H1 (cell line): ENCODE measurements at regions not wholly inside any gene's neighbourhood (a gene's known extent, or its start where the extent isn't known, plus 50 kb on each side); places are given as distances from the start of the nearest gene placed in this dataset.

Source experiments
- CTCF ChIA-PET: fragments of 300-600 bp; sonication (Branson Sonifier 250); formaldehyde crosslinking; loops from one replicate; lab custom pipeline; 2021; ENCODE audit not compliant: partially characterized antibody; lab: Charles Lee
- POLR2A ChIA-PET: fragments of 300-600 bp; sonication (Branson Sonifier 250); formaldehyde crosslinking; loops from one replicate; lab custom pipeline; 2021; ENCODE audit warnings: inconsistent platforms; ENCODE audit not compliant: partially characterized antibody; lab: Charles Lee
- DNase-seq, 2 experiments: peaks; one replicate each; pipeline versions ENCODE4 v3.0.0 to v3.0.0-alpha.2; 2010 to 2022; ENCODE audit warnings: low spot score in 2 of 2, low read depth in 1 of 2, mixed read lengths in 1 of 2
- FAIRE-seq: peaks from 2 replicates; lab custom pipeline; 2011; peaks lifted over from hg19 to GRCh38; lab: Jason Lieb, UNC
- H2AFZ ChIP-seq: 2 replicates; pipeline ENCODE4 v1.8.1; 2012; ENCODE audit warnings: low read length, inconsistent platforms
- H2AK5ac ChIP-seq: 2 replicates; pipeline ENCODE4 v1.6.1; 2013; ENCODE audit warnings: low read depth, low read length
- H2BK120ac ChIP-seq: replicated peaks from 2 replicates; pipeline ENCODE3; 2013; ENCODE audit warnings: low read depth, low read length, inconsistent platforms
- H2BK12ac ChIP-seq: 2 replicates; pipeline ENCODE4 v1.6.1; 2013; ENCODE audit warnings: low read depth, low read length
- H2BK15ac ChIP-seq: 2 replicates; pipeline ENCODE4 v1.6.1; 2013; ENCODE audit warnings: low read length
- H2BK20ac ChIP-seq: 2 replicates; pipeline ENCODE4 v1.6.1; 2013; ENCODE audit warnings: low read length
- H2BK5ac ChIP-seq: 2 replicates; pipeline ENCODE4 v1.6.1; 2013; ENCODE audit warnings: low read depth, low read length
- H3K14ac ChIP-seq: 2 replicates; pipeline ENCODE4 v1.6.1; 2013; ENCODE audit warnings: inconsistent platforms; ENCODE audit not compliant: insufficient read length
- H3K18ac ChIP-seq: 2 replicates; pipeline ENCODE4 v1.6.1; 2013; ENCODE audit warnings: low read length; ENCODE audit errors: extremely low read depth
- H3K23ac ChIP-seq: 2 replicates; pipeline ENCODE4 v1.6.1; 2013; ENCODE audit warnings: inconsistent platforms; ENCODE audit not compliant: insufficient read length
- H3K23me2 ChIP-seq: 2 replicates; pipeline ENCODE4 v1.6.1; 2013; ENCODE audit warnings: low read depth, low read length
- H3K27ac ChIP-seq: 2 replicates; pipeline ENCODE4 v1.6.1; 2011; ENCODE audit warnings: low read depth, low read length, inconsistent platforms
- H3K27me3 ChIP-seq, 4 experiments: replicated peaks in 1 of 4; 1 replicate in 1 of 4; 2 replicates in 3 of 4; pipeline versions ENCODE4 v1.6.1 to v1.8.1; 2011 to 2013; ENCODE audit warnings: low read length in 3 of 4, mild to moderate bottlenecking in 3 of 4, inconsistent platforms in 2 of 4, mixed read lengths in 2 of 4, moderate library complexity in 1 of 4; ENCODE audit not compliant: control insufficient read depth in 3 of 4, insufficient read depth in 3 of 4; ENCODE audit errors: extremely low read depth in 1 of 4
- H3K36me3 ChIP-seq, 4 experiments: 2 replicates each; pipeline versions ENCODE4 v1.6.1 to v1.8.1; 2011 to 2013; ENCODE audit warnings: mild to moderate bottlenecking in 4 of 4, low read length in 3 of 4, moderate library complexity in 2 of 4, control low read depth in 1 of 4, inconsistent platforms in 1 of 4; ENCODE audit not compliant: insufficient read depth in 4 of 4, control insufficient read depth in 2 of 4
- H3K4ac ChIP-seq: replicated peaks from 2 replicates; pipeline ENCODE3; 2013; ENCODE audit warnings: low read length, low read depth, mixed read lengths, inconsistent platforms; ENCODE audit not compliant: insufficient read length
- H3K4me1 ChIP-seq, 4 experiments: replicated peaks in 1 of 4; 1 replicate in 1 of 4; 2 replicates in 3 of 4; pipeline versions ENCODE4 v1.6.1 to v1.8.1; 2011 to 2013; ENCODE audit warnings: low read length in 3 of 4, inconsistent platforms in 2 of 4, mixed read lengths in 1 of 4; ENCODE audit not compliant: insufficient read depth in 4 of 4, control insufficient read depth in 3 of 4
- H3K4me2 ChIP-seq, 2 experiments: 2 replicates each; pipeline versions ENCODE4 v1.6.1 to v1.8.1; 2011 to 2013; ENCODE audit warnings: low read depth in 2 of 2, low read length in 2 of 2, control low read depth in 1 of 2, inconsistent platforms in 1 of 2, mild to moderate bottlenecking in 1 of 2; ENCODE audit not compliant: insufficient read depth in 1 of 2
- H3K4me3 ChIP-seq, 4 experiments: fragments of 200-600, 300-600 bp in 1 of 4; sonication (generic), shearing (Covaris generic), sonication (Bioruptor Twin) in 1 of 4; 2 replicates each; pipeline versions ENCODE4 v1.5.1 to v1.8.1; 2011 to 2016; ENCODE audit warnings: low read length in 4 of 4, low read depth in 3 of 4, control low read depth in 2 of 4, inconsistent platforms in 2 of 4, mild to moderate bottlenecking in 2 of 4, mixed read lengths in 1 of 4, moderate library complexity in 1 of 4; ENCODE audit not compliant: insufficient read depth in 2 of 4; ENCODE audit errors: extremely low read depth in 1 of 4
- H3K56ac ChIP-seq: replicated peaks from 2 replicates; pipeline ENCODE3; 2013; ENCODE audit warnings: low read depth, mild to moderate bottlenecking, mixed read lengths, low read length, inconsistent platforms; ENCODE audit not compliant: insufficient read length
- H3K79me1 ChIP-seq: 2 replicates; pipeline ENCODE4 v1.6.1; 2013; ENCODE audit warnings: low read depth, low read length, control low read depth
- H3K79me2 ChIP-seq, 2 experiments: 2 replicates each; pipeline versions ENCODE4 v1.6.1 to v1.8.1; 2012 to 2013; ENCODE audit warnings: low read length in 2 of 2, mild to moderate bottlenecking in 2 of 2, inconsistent platforms in 1 of 2; ENCODE audit not compliant: insufficient read depth in 2 of 2, control insufficient read depth in 1 of 2
- H3K9ac ChIP-seq, 4 experiments: replicated peaks in 1 of 4; 1 replicate in 1 of 4; 2 replicates in 3 of 4; pipeline versions ENCODE4 v1.6.1 to v1.8.1; 2011 to 2013; ENCODE audit warnings: low read depth in 3 of 4, low read length in 3 of 4, control low read depth in 2 of 4, mild to moderate bottlenecking in 2 of 4, moderate library complexity in 2 of 4, inconsistent platforms in 1 of 4; ENCODE audit errors: extremely low read depth in 1 of 4
- H3K9me3 ChIP-seq, 2 experiments: 2 replicates each; pipeline versions ENCODE4 v1.6.1 to v1.8.1; 2012 to 2013; ENCODE audit warnings: mild to moderate bottlenecking in 2 of 2, moderate library complexity in 2 of 2, control low read depth in 1 of 2, inconsistent platforms in 1 of 2, low read depth in 1 of 2, low read length in 1 of 2, mixed read lengths in 1 of 2; ENCODE audit not compliant: insufficient read depth in 2 of 2
- H4K20me1 ChIP-seq, 2 experiments: replicated peaks in 1 of 2; 2 replicates each; pipeline versions ENCODE3 to v1.8.1; 2011 to 2013; ENCODE audit warnings: inconsistent platforms in 2 of 2, low read length in 2 of 2, mild to moderate bottlenecking in 1 of 2; ENCODE audit not compliant: insufficient read depth in 2 of 2, control insufficient read depth in 1 of 2
- H4K5ac ChIP-seq: 2 replicates; pipeline ENCODE4 v1.6.1; 2013; ENCODE audit warnings: low read length, low read depth, mixed read lengths, inconsistent platforms; ENCODE audit not compliant: insufficient read length
- H4K8ac ChIP-seq: 2 replicates; pipeline ENCODE4 v1.8.0; 2013; ENCODE audit warnings: mild to moderate bottlenecking, moderate library complexity, low read length, inconsistent platforms; ENCODE audit not compliant: insufficient read depth; ENCODE audit errors: extremely low read depth
- H4K91ac ChIP-seq: replicated peaks from 2 replicates; pipeline ENCODE3; 2013; ENCODE audit warnings: low read length, mixed read lengths, inconsistent platforms; ENCODE audit not compliant: insufficient read length
- ATF2 ChIP-seq: IDR thresholded peaks from 2 replicates; pipeline ENCODE4 v1.6.1; 2012; ENCODE audit warnings: low read length, inconsistent platforms
- CBX5 ChIP-seq: fragments of 300-800, 300-1000 bp; sonication (generic); IDR thresholded peaks from 2 replicates; pipeline ENCODE4 v1.7.1; 2016; ENCODE audit warnings: antibody characterized with exemption, low read length, low read depth
- EZH2 ChIP-seq: fragments of 200-600 bp; sonication (generic); IDR thresholded peaks from 2 replicates; pipeline ENCODE4 v1.7.1; 2012; ENCODE audit warnings: low read depth, mild to moderate bottlenecking, moderate library complexity, low read length, inconsistent platforms; ENCODE audit not compliant: severe bottlenecking
- POU5F1 ChIP-seq: IDR thresholded peaks from 2 replicates; pipeline ENCODE4 v1.6.1; 2011; ENCODE audit warnings: low read depth, mild to moderate bottlenecking, low read length, moderate library complexity
- RNF2 ChIP-seq: fragments of 200-900, 300-1000 bp; sonication (generic); IDR thresholded peaks from 2 replicates; pipeline ENCODE4 v1.7.1; 2016; ENCODE audit warnings: borderline replicate concordance, low read depth, mild to moderate bottlenecking, antibody characterized with exemption, low read length; ENCODE audit not compliant: poor library complexity, severe bottlenecking; ENCODE audit errors: missing control alignments
- SRF ChIP-seq: IDR thresholded peaks from 2 replicates; pipeline ENCODE4 v1.6.1; 2011; ENCODE audit warnings: mild to moderate bottlenecking, low read depth, low read length, moderate library complexity
- TAF1 ChIP-seq: IDR thresholded peaks from 2 replicates; pipeline ENCODE4 v1.6.1; 2011; ENCODE audit warnings: mild to moderate bottlenecking, low read depth, low read length
- TAF7 ChIP-seq: optimal IDR thresholded peaks from 2 replicates; pipeline ENCODE3; 2011; ENCODE audit warnings: low read depth, mild to moderate bottlenecking, inconsistent platforms, low read length, moderate library complexity, borderline replicate concordance
- WGBS, 2 experiments: shearing (Covaris generic) in 1 of 2; methylation state at CpG; one replicate each; pipeline versions ENCODE4 v1.1.6 to v1.1.7; 2013 to 2015; ENCODE audit warnings: low lambda C conversion rate in 2 of 2, mixed read lengths in 2 of 2, inconsistent platforms in 1 of 2, low coverage in 1 of 2, missing lambda C conversion rate in 1 of 2; ENCODE audit not compliant: insufficient replicate concordance in 2 of 2, insufficient coverage in 1 of 2, insufficient read length in 1 of 2; ENCODE audit errors: extremely low coverage in 1 of 2, missing lambda C conversion rate in 1 of 2; 5-methylcytosine and 5-hydroxymethylcytosine counted together

- H3K23ac ChIP-seq, result no peak overlapping the region
- H2AK5ac ChIP-seq, result no peak overlapping the region
- no peak overlapping the region for H2BK20ac ChIP-seq
- H4K20me1 ChIP-seq, result no peaks in the 10 kb centered on the region
- no peak for DNase-seq
- 89% methylated on average over 4 of the region's 4 CpGs; no CpG with 5 or more reads in 1 of the 2 experiments for WGBS, 2 experiments
- no peak overlapping the region for H3K4me3 ChIP-seq
- H3K14ac ChIP-seq, result no peak overlapping the region
- no peaks in the 10 kb centered on the region for H3K23me2 ChIP-seq
- H3K79me1 ChIP-seq, result no peaks in the 10 kb centered on the region
- H3K9me3 ChIP-seq, result no peaks in the 10 kb centered on the region
- H2AFZ ChIP-seq, result no peak overlapping the region
- no peak overlapping the region for H3K9ac ChIP-seq
- H2BK12ac ChIP-seq, result no peak overlapping the region
- H3K56ac ChIP-seq, result no peak overlapping the region
- no peak overlapping the region for H4K8ac ChIP-seq
- no peak overlapping the region for H2BK15ac ChIP-seq
- CTCF ChIA-PET, result interaction anchor here (0.6 kb wide), 1 partner anchor 301 kb away, joined by 3 read pairs; no protein-coding TSS in a partner anchor
- POLR2A ChIA-PET, result no interaction called here
- no peak overlapping the region for H3K4ac ChIP-seq
- no peak overlapping the region for H4K5ac ChIP-seq
- H3K36me3 ChIP-seq, result no peaks in the 10 kb centered on the region
- no peak overlapping the region for H4K91ac ChIP-seq
- no peak overlapping the region for H3K4me2 ChIP-seq
- no peaks in the 10 kb centered on the region for H3K27me3 ChIP-seq
- no peaks in the 10 kb centered on the region for H3K4me1 ChIP-seq
- FAIRE-seq, result no peak
- no peak overlapping the region for H3K18ac ChIP-seq
- no peak overlapping the region for H2BK5ac ChIP-seq
- H3K27ac ChIP-seq, result no peak overlapping the region
- H2BK120ac ChIP-seq, result no peak overlapping the region
- H3K79me2 ChIP-seq, result no peaks in the 10 kb centered on the region
- TF ChIP-seq CBX5 (no peak), ATF2 (no peak), RNF2 (no peak), EZH2 (no peak), SRF (no peak), POU5F1 (no peak), TAF7 (no peak), TAF1 (no peak)
These were observed 489.8 kb downstream of the MAT2B start for GRCh38 chr5:163995206-163995605.
